ENCODE measurements at regions not wholly inside any gene's neighbourhood (a gene's known extent, or its start where the extent isn't known, plus 50 kb on each side); places are given as distances from the start of the nearest gene placed in this dataset.
"Not testable (repeated sequence)": the region's sequence is repeated elsewhere in the genome, so short reads cannot be mapped to it uniquely, and the experiment has no call there.

- no CpG with 5 or more reads among the region's 3 CpGs for whole genome bisulfite sequencing, 2 donors
- not testable (repeated sequence) for DNase-seq
These were observed 68.6 kb downstream of the FAM72D start for GRCh38 chr1:145164360-145164759.

More at GRCh38 chr1:145164360-145164759, 68.6 kb downstream of the FAM72D start:
- not testable (repeated sequence) for ATAC-seq (ENCODE audit: insufficient read depth, low FRiP score); H3K4me3 ChIP-seq; H3K36me3 ChIP-seq (ENCODE audit: control insufficient read depth in 4 of 4, insufficient read depth in 4 of 4, low read length in 4 of 4); H3K9me3 ChIP-seq (ENCODE audit: control insufficient read depth in 4 of 4, insufficient read depth in 3 of 4, low read length in 3 of 4); H3K27me3 ChIP-seq (ENCODE audit: control insufficient read depth in 3 of 3, insufficient read depth in 3 of 3, low read length in 2 of 3); H3K27ac ChIP-seq (ENCODE audit: low read depth in 1 of 2, low read length in 1 of 2); H3K4me1 ChIP-seq (ENCODE audit: control insufficient read depth in 5 of 5, insufficient read depth in 5 of 5, low read length in 5 of 5); H3K9ac ChIP-seq (ENCODE audit: insufficient read depth in 1 of 2, low read length in 2 of 2)

Small RNA genes lying in the stretch of these regions (small RNA-seq; reads per million reads assigned to genes)
- 1.0 reads per million, percentile 82 among the genes with 10 or more reads in this experiment for gene RF00003 (ENCODE audit: low replicate concordance)
